ENCODE measurements at regions not wholly inside any gene's neighbourhood (a gene's known extent, or its start where the extent isn't known, plus 50 kb on each side); places are given as distances from the start of the nearest gene placed in this dataset.

DNA sequence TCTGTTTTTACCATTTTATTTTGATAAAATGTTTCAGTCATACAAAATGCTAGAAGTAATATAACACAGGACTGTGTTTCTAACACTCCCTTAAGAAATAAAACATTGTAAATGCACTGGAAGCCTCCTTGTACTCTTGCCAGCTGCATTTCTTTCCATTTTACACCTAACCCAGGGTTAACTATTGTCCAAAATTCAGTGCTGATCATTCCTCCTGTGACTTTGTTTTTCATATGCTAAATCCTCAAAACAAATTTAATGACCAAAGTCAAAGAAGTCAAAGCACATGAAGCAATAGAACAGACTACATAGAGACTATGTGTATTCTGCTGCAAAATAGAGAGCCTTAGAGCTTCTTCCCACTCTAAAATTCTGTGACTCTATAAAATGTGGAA is 420.3 kb upstream of the PRICKLE1 start:
- TF ChIP-seq, protein P1, sequence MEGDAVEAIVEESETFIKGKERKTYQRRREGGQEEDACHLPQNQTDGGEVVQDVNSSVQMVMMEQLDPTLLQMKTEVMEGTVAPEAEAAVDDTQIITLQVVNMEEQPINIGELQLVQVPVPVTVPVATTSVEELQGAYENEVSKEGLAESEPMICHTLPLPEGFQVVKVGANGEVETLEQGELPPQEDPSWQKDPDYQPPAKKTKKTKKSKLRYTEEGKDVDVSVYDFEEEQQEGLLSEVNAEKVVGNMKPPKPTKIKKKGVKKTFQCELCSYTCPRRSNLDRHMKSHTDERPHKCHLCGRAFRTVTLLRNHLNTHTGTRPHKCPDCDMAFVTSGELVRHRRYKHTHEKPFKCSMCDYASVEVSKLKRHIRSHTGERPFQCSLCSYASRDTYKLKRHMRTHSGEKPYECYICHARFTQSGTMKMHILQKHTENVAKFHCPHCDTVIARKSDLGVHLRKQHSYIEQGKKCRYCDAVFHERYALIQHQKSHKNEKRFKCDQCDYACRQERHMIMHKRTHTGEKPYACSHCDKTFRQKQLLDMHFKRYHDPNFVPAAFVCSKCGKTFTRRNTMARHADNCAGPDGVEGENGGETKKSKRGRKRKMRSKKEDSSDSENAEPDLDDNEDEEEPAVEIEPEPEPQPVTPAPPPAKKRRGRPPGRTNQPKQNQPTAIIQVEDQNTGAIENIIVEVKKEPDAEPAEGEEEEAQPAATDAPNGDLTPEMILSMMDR (IDR thresholded peaks at IDR 0.05; ENCODE audit: insufficient read depth, missing control alignments): no peak
- DNase-seq (ENCODE audit: insufficient read length, low spot score) (no peak), FAIRE-seq (no peak)

DNA sequence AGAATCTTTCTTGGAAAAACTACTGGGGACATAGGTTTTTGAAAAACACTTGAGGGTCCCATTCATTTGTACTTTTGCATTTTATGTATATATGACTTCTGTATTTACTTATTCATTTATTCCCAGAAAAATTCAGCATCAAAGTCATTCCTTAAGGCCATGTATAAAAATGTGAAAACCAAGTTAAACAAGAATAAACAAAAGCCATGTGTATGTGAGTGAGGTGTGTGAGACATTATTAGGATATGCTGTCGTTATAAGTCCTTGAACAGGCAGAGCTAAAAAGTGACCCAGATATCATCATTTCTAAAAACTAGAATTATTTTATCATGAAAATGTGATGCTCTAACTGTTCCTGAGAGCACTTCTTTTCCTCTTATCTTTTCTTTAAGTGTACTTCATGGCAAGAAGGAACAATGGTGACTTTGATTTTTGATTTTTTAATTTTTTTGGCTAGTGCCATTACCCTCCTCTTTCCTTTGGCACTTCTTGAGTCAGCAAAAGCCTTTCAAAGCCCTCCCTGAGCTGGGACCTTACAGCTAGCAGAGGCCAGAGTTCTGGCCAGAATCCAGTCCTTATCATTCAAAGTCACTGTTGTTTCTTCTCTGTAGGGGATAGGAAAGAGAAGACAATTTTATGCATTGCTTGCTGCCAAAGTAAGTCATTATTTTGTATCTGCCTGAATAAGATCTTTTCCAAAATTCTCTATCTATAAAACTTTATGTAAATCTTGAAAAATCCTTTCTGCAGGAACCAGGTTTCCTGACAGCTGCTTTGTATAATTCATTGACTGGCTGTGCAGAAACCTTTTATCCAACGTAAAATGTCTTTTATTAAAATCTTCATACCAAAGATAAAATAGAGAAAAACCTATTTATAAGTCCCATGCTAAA is 419.7 kb upstream of the PRICKLE1 start:
- TF ChIP-seq, protein P1 (IDR thresholded peaks at IDR 0.05; ENCODE audit: insufficient read depth, missing control alignments): no peak
- DNase-seq (ENCODE audit: insufficient read length, low spot score): no peak
- FAIRE-seq: no peak

DNA sequence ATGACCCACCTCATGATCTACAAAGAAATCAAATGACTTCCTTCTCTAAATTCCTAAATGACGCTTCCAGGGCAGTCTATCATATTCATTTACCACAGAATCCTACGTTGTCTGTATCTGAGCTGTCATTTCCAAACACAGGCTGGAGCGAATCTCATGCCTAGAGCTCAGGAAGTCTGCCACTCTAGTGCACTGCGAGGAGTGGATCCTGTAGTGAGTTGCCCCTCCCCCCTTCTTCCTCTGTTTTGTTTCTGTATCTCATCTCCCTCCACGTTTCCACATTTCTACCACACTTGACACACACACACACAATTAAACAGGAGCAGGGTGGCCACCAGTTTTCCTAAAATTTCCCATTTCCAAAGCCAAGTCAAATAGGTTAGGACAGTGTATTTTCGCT is 415.4 kb upstream of the PRICKLE1 start:
- no peak for FAIRE-seq
- DNase-seq (ENCODE audit: insufficient read length, low spot score): no peak
- TF ChIP-seq, protein P1 (IDR thresholded peaks at IDR 0.05; ENCODE audit: insufficient read depth, missing control alignments): no peak

DNA sequence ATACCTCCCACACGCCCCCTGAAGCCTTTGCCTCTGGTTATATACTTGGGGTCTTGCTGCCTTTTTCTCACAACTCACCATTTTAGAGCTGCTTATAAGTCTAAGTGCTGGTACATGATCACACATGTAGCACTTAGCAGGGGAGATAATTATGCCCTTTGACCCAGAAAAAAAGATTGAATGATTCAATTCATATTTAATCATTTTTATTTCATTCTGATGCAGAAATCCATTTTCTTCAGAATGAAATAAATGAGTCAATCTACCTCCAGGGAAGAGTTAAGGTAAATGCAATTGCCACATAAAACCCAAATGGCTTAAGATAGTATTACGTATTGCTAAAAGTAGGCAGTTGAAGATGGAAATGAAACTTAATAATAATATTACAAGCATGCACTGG is 414.6 kb upstream of the PRICKLE1 start:
- no peak for FAIRE-seq

DNA sequence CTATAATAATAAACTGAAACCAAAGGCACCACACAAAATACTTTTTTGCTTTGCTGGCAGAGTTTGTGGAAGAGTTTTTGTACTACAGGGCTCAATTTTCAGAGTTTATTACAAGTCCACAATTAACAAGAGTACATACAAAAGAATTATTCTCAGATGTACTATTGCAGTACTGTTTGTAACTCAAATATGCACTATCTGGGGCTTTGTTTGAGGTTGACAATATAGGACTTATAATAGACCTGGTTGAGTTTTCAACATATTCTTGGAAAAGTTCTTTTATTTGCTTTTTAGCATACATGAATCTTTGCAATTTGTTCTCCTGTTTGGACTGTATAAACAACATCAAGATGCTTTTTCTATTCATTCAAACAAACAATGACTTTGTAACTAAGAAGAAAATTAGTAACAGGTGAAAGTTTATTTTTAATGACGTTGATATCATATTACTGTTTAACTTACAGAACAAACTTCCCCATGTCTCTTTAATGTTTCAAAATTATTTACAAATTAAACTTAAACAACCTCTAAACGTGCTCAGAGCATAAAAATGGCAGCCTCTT is 407.4 kb upstream of the PRICKLE1 start:
- TF ChIP-seq, protein P1 (IDR thresholded peaks at IDR 0.05; ENCODE audit: insufficient read depth, missing control alignments): no peak
- no peak for FAIRE-seq
- DNase-seq (ENCODE audit: insufficient read length, low spot score): no peak

More for the DNA sequence above, 414.6 kb upstream of the PRICKLE1 start:
- TF ChIP-seq, protein P1 (IDR thresholded peaks at IDR 0.05; ENCODE audit: insufficient read depth, missing control alignments): no peak
- no peak for DNase-seq (ENCODE audit: insufficient read length, low spot score)

DNA sequence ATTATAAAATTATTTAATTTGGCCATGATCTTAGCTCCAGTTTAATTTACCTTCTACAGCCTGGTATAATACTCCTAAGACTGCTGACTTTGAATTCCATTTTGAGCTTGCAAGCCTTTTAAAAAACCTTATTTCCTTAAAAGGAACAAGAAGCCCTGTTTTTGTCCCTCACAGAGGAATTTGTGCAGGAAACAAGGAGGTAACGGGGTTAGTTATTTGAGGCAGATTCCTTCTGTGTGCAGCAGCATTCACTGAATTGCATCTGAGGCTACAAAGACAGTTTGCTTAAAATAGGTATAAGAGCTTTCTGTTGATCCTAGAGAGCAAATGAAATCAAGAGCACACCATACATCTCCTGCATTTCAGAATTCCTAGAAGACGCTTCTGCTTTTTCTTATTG is 403.3 kb upstream of the PRICKLE1 start:
- DNase-seq (ENCODE audit: insufficient read length, low spot score): no peak
- TF ChIP-seq, protein P1 (IDR thresholded peaks at IDR 0.05; ENCODE audit: insufficient read depth, missing control alignments): no peak
- FAIRE-seq: no peak

DNA sequence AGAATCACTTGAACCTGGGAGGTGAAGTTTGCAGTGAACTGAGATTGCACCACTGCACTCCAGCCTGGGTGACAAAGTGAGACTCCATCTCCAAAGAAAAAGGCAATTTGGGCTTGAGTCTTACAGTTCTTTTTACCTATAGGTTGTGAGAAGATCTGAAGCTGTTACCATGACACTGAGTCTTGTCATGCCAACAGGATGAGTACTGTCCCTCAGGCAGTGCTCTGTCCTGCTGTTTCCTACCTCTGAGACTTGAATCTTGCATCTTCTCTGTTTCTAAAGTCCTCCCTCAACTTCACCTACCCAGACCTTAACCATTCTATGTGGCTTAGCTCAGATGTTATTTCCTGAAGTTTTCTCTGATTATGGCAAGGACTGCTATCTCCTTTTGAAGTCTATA is 400.8 kb upstream of the PRICKLE1 start:
- FAIRE-seq: no peak

More for the DNA sequence above, 400.8 kb upstream of the PRICKLE1 start:
- no peak for DNase-seq (ENCODE audit: insufficient read length, low spot score)
- TF ChIP-seq, protein P1 (IDR thresholded peaks at IDR 0.05; ENCODE audit: insufficient read depth, missing control alignments): no peak
